CD14-positive monocyte (primary cell): ENCODE measurements at regions not wholly inside any gene's neighbourhood (a gene's known extent, or its start where the extent isn't known, plus 50 kb on each side); places are given as distances from the start of the nearest gene placed in this dataset.

ENCODE experiments used
- DNase-seq, 3 donors: peaks; one replicate each; pipeline ENCODE4 v3.0.0-alpha.2; 2011 to 2022
- H2AFZ ChIP-seq: 2 replicates; pipeline ENCODE4 v1.6.0; 2012; ENCODE audit warnings: mild to moderate bottlenecking, low read depth, low read length, inconsistent platforms; ENCODE audit not compliant: insufficient read depth, poor library complexity, severe bottlenecking
- H3K27ac ChIP-seq, 2 donors: 1 replicate in 1 of 2; 2 replicates in 1 of 2; pipeline ENCODE4 v1.5.1; 2012 to 2013; ENCODE audit warnings: low read length in 2 of 2, control low read depth in 1 of 2, inconsistent platforms in 1 of 2, low read depth in 1 of 2, mild to moderate bottlenecking in 1 of 2
- H3K27me3 ChIP-seq, 2 donors: one replicate each; pipeline versions ENCODE4 v1.6.0 to v1.6.1; 2011 to 2013; ENCODE audit warnings: low read length in 2 of 2; ENCODE audit not compliant: control insufficient read depth in 2 of 2, insufficient read depth in 2 of 2
- H3K36me3 ChIP-seq, 2 donors: replicated peaks in 1 of 2; 1 replicate in 1 of 2; 2 replicates in 1 of 2; pipeline versions ENCODE4 v1.5.1 to v1.6.1; 2012 to 2013; ENCODE audit warnings: low read length in 2 of 2, control low read depth in 1 of 2, inconsistent platforms in 1 of 2, mild to moderate bottlenecking in 1 of 2; ENCODE audit not compliant: insufficient read depth in 2 of 2, control insufficient read depth in 1 of 2
- H3K4me1 ChIP-seq, 2 donors: 1 replicate in 1 of 2; 2 replicates in 1 of 2; pipeline versions ENCODE4 v1.5.1 to v1.6.1; 2012 to 2013; ENCODE audit warnings: low read length in 2 of 2, control low read depth in 1 of 2, inconsistent platforms in 1 of 2, mild to moderate bottlenecking in 1 of 2, moderate library complexity in 1 of 2; ENCODE audit not compliant: insufficient read depth in 2 of 2, control insufficient read depth in 1 of 2
- H3K4me2 ChIP-seq: replicated peaks from 2 replicates; pipeline ENCODE3; 2012; ENCODE audit warnings: low read length, moderate library complexity, mild to moderate bottlenecking; ENCODE audit not compliant: poor library complexity, severe bottlenecking; ENCODE audit errors: extremely low read depth
- H3K4me3 ChIP-seq, 3 experiments: fragments of 200-600 bp in 1 of 3; sonication (generic) in 1 of 3; replicated peaks in 1 of 3; 1 replicate in 2 of 3; 2 replicates in 1 of 3; pipeline ENCODE4 v1.5.1; 2011 to 2013; ENCODE audit warnings: low read length in 3 of 3, mild to moderate bottlenecking in 3 of 3, control low read depth in 2 of 3, low read depth in 2 of 3, inconsistent platforms in 1 of 3, moderate library complexity in 1 of 3
- H3K79me2 ChIP-seq: 2 replicates; pipeline ENCODE4 v1.6.0; 2012; ENCODE audit warnings: mild to moderate bottlenecking, control low read depth, inconsistent platforms, low read length, moderate library complexity; ENCODE audit not compliant: insufficient read depth
- H3K9ac ChIP-seq: 2 replicates; pipeline ENCODE4 v1.6.0; 2017; ENCODE audit warnings: low read length, mild to moderate bottlenecking; ENCODE audit not compliant: insufficient read depth, poor library complexity, severe bottlenecking
- H3K9me3 ChIP-seq, 2 donors: replicated peaks in 1 of 2; 1 replicate in 1 of 2; 2 replicates in 1 of 2; pipeline versions ENCODE4 v1.5.1 to v1.6.1; 2012 to 2013; ENCODE audit warnings: low read length in 2 of 2, control low read depth in 1 of 2; ENCODE audit not compliant: control insufficient read depth in 1 of 2, insufficient read depth in 1 of 2
- H4K20me1 ChIP-seq: 2 replicates; pipeline ENCODE4 v1.6.0; 2012; ENCODE audit warnings: mild to moderate bottlenecking, low read length, control low read depth, moderate library complexity; ENCODE audit not compliant: insufficient read depth
- H3K27ac Mint-ChIP-seq, 7 donors: one replicate each; pipeline ENCODE4 v1.8.0; 2020; ENCODE audit warnings: mild to moderate bottlenecking in 7 of 7, mixed read lengths in 7 of 7, moderate library complexity in 6 of 7, inconsistent platforms in 2 of 7
- H3K27me3 Mint-ChIP-seq, 3 donors: one replicate each; pipeline ENCODE4 v1.8.0; 2021 to 2022; ENCODE audit warnings: low read depth in 3 of 3, mild to moderate bottlenecking in 3 of 3, mixed read lengths in 3 of 3, moderate library complexity in 3 of 3, inconsistent platforms in 1 of 3
- H3K36me3 Mint-ChIP-seq, 2 donors: one replicate each; pipeline ENCODE4 v1.8.0; 2020; ENCODE audit warnings: mixed read lengths in 2 of 2, inconsistent platforms in 1 of 2, mild to moderate bottlenecking in 1 of 2
- H3K4me1 Mint-ChIP-seq: one replicate; pipeline ENCODE4 v1.8.0; 2020; ENCODE audit warnings: mild to moderate bottlenecking, mixed read lengths
- H3K4me3 Mint-ChIP-seq, 2 donors: one replicate each; pipeline ENCODE4 v1.8.0; 2020; ENCODE audit warnings: mild to moderate bottlenecking in 2 of 2, mixed read lengths in 2 of 2, moderate library complexity in 1 of 2
- H3K9me3 Mint-ChIP-seq, 7 donors: one replicate each; pipeline ENCODE4 v1.8.0; 2020 to 2022; ENCODE audit warnings: mixed read lengths in 7 of 7, mild to moderate bottlenecking in 6 of 7, moderate library complexity in 6 of 7, inconsistent platforms in 2 of 7
- WGBS: methylation state at CpG from one replicate; pipeline ENCODE4 v1.1.5; 2013; ENCODE audit warnings: missing lambda C conversion rate; ENCODE audit not compliant: insufficient coverage; 5-methylcytosine and 5-hydroxymethylcytosine counted together
- intact Hi-C, 2 donors: fragments of 100-400 bp; cut with micrococcal nuclease; formaldehyde crosslinking; loops; one replicate each; pipeline versions ENCODE4 v1.15.0 to v1.15.1; 2023
- TF ChIP-seq, protein P1 (sequence below): fragments of 200-600 bp; IDR thresholded peaks from one replicate; pipeline ENCODE4 v1.8.0; 2022; ENCODE audit warnings: antibody characterized with exemption, mild to moderate bottlenecking

DNA sequence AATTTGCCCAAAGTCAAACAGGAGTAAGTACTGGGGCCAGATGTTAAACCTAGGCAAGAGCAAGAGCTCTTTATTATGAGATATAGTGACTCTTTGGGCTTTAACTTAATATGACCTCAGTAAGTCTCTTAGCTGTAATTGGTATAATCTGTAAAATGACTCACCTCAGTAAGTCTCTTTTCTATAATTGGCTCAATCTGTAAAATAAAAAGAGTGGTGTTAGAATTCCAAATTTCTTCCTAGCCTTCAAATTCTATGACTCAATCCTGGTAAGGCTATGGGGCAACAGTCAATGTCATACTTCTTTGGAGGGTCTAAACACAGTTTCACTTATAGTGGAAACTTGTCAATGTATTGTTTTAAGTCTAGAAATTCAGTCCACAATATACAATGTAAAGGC, 1608.9 kb upstream of the PIK3C3 start:
- Histone ChIP-seq H3K4me1 (no peaks in the 10 kb centered on the region), H3K4me2 (no peak overlapping the region), H3K79me2 (no peaks in the 10 kb centered on the region), H4K20me1 (no peaks in the 10 kb centered on the region), H3K9ac (no peak overlapping the region), H3K36me3 (no peaks in the 10 kb centered on the region), H3K27ac (no peak overlapping the region), H3K4me3 (no peak overlapping the region), H2AFZ (no peak overlapping the region), H3K9me3 (peaks cover 0 to 9% of the 10 kb centered on the region in 2 donors), H3K27me3 (no peaks in the 10 kb centered on the region)
- H3K4me1 Mint-ChIP-seq: no peaks in the 10 kb centered on the region
- peaks cover 0 to 8% (median 6%) of the 10 kb centered on the region in 7 donors for H3K9me3 Mint-ChIP-seq
- peaks cover 0 to 2% (median 0%) of the 10 kb centered on the region in 3 donors for H3K27me3 Mint-ChIP-seq
- H3K4me3 Mint-ChIP-seq: no peak overlapping the region
- TF ChIP-seq, protein P1, sequence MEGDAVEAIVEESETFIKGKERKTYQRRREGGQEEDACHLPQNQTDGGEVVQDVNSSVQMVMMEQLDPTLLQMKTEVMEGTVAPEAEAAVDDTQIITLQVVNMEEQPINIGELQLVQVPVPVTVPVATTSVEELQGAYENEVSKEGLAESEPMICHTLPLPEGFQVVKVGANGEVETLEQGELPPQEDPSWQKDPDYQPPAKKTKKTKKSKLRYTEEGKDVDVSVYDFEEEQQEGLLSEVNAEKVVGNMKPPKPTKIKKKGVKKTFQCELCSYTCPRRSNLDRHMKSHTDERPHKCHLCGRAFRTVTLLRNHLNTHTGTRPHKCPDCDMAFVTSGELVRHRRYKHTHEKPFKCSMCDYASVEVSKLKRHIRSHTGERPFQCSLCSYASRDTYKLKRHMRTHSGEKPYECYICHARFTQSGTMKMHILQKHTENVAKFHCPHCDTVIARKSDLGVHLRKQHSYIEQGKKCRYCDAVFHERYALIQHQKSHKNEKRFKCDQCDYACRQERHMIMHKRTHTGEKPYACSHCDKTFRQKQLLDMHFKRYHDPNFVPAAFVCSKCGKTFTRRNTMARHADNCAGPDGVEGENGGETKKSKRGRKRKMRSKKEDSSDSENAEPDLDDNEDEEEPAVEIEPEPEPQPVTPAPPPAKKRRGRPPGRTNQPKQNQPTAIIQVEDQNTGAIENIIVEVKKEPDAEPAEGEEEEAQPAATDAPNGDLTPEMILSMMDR: no peak
- H3K36me3 Mint-ChIP-seq: no peaks in the 10 kb centered on the region
- no peak overlapping the region for H3K27ac Mint-ChIP-seq
- intact Hi-C loops: no loop called here
- no peak for DNase-seq

DNA sequence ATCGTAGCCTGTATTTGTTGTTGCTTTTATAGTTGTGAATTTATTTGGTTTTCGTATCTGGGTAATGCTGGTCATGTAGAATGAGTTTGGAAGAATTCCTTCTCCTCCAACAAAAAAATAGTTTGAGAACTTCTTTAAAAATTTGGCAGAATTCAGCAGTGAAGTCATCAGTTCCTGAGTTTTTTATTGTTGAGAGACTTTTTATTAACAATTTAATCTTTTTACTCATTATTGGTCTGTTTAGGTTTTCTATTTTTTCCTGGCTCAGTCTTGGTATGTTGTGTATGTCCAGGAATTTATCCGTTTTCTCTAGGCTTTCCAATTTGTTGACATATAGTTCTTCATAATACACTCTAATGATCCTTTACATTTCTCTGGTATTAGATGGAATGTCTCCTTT, 1613.3 kb upstream of the PIK3C3 start:
- Histone ChIP-seq H3K79me2 (no peaks in the 10 kb centered on the region), H3K4me1 (no peaks in the 10 kb centered on the region), H3K4me3 (no peak overlapping the region), H3K27ac (no peak overlapping the region), H3K9ac (no peak overlapping the region), H3K36me3 (no peaks in the 10 kb centered on the region), H2AFZ (no peak overlapping the region), H4K20me1 (no peaks in the 10 kb centered on the region), H3K27me3 (no peaks in the 10 kb centered on the region), H3K4me2 (no peak overlapping the region), H3K9me3 (peaks cover 0 to 12% of the 10 kb centered on the region in 2 donors)
- no peak overlapping the region for H3K4me3 Mint-ChIP-seq
- no peaks in the 10 kb centered on the region for H3K4me1 Mint-ChIP-seq
- WGBS: no CpG with 5 or more reads among the region's 3 CpGs
- H3K36me3 Mint-ChIP-seq: no peaks in the 10 kb centered on the region
- DNase-seq: no peak
- TF ChIP-seq, protein P1: no peak
- H3K9me3 Mint-ChIP-seq: peaks cover 0 to 9% (median 3%) of the 10 kb centered on the region in 7 donors
- H3K27me3 Mint-ChIP-seq: peaks cover 0 to 2% (median 0%) of the 10 kb centered on the region in 3 donors
- no peak overlapping the region for H3K27ac Mint-ChIP-seq
- intact Hi-C loops: no loop called here
